NOMO-1 (cell line): ENCODE measurements at regions not wholly inside any gene's neighbourhood (a gene's known extent, or its start where the extent isn't known, plus 50 kb on each side); places are given as distances from the start of the nearest gene placed in this dataset.

Experiments used
- DNase-seq, 2 experiments: peaks; one replicate each; lab custom pipeline; 2025; ENCODE audit not compliant: unreplicated experiment in 2 of 2; lab: John Stamatoyannopoulos, UW

DNA sequence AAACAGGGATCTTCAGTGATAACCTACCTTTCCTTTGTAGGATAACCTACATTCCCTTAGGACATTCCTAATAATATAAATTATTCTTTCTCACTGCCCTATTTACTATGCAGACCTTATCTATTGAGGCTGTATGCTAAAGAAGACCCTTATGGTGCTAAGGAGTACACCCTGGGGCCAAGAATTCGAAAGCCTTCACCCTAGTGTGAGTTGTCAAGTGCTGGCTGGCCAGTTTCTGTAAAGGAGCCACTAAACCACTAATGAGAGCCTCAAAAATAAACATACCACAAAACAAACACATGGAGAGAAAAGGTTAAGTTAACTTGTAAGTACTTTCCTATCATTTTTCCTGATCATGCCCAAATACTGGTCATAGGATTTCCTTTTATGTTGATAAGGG, 315.0 kb upstream of the CAMK1G start:
- DNase-seq, result no peak

DNA sequence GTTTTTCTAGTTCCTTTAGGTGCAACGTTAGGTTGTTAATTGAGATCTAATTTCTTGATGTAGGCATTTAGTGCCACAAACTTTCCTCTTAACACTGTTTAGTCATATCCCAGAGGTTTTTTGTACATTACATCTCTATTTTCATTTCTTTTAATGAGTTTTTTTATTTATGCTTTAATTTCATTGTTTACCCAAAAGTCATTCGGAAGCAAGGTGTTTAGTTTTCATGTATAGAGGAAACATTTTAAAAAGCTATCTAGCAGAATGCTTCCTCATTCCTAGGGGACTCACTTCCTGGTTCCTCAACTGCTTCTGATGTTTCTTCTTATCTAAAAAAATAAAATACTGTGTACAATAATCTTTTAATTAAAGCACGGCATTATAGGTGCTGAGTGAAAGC, 307.2 kb upstream of the CAMK1G start:
- no peak for DNase-seq

DNA sequence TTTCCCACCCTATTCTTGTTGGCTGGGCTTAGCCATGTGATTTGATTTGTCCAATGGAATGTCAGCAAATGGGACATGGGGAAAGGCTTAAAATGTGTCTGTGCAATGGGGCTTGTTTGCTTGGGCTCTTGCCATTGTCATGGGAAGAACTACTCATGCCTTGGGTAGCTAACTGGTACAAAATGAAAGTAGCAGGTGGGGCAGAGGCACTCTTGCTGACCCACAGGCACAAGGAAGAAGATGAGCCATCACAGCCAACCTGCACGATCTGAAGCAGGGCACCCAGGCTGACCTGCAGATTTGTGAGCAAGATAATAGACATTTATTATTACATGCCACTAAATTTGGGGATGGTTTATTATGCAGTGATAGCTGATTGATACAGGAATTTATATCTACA, 305.9 kb upstream of the CAMK1G start:
- DNase-seq, result no peak

DNA sequence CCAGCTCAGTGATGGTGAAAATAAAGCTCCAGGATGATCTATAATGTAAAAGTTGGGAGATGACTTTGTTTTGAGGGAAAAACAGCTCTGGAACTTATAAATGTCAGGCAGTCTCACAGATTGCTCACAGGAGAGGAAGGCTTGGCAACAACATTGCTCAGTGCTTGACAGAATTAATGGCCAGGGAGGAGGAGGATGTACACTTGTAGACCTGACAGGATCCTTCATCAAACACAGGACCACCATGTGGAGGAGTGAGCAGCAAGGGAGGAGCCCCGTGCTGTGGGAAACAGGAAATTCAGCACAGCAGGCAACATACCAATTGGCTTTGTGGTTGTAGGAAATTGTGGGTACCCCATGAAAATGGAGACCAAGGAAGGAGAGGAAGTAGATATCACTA, 291.8 kb upstream of the CAMK1G start:
- no peak for DNase-seq

DNA sequence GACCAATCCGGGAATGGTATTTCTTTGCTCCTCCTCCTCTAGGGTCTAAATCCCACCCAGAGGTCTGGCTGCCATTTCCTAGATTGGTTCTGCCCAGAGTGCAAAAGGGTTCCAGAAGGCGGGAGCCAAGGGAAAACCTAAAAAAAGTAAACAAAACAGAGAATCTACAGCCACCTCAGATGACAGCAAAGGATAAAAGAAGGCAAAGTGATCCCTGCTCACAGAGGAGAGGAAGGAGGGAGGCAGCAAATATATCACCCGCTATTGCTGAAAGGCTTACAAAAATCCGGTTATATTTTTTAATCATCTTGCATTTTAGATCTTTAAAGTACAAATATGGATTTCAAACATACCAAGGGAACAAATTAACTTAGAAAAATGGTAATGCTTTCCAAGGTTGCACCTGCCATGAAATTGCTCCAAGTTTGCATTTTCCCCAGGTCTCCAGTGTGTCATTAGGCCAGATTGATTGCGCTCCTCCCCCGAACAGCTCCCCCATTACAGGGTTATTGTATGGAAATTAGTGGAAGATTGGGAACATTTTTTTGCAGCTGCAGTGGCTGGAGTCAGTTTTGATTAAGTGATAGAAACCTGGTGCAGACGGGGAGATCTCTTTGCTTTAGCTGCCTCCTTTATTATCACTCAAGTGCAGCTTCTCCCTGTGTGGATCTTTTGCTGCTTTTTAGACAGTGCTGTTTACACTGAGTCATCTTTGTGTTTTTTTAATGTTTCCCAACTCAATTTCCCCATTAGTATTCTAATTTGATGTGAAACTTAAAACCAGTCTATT, 280.5 kb upstream of the CAMK1G start:
- DNase-seq, result no peak

DNA sequence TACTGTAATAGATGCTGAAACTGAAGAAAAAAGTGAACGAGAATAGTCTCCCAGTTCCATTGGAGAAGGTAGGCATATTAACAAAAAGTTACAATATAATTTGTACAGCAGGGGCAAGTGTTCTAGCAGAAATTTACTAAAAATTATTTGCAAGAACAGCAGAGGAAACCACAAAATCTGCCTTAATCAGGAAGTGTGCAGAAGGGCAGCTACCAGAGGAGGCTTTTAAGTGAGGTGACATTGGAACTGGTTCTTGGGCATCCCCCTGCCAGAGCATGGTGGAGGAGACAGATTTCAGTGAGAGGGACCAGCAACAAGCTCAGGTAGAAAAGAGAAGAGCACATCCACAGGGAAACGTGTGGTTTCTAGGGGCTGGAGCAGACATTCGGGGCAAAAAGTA, 279.3 kb upstream of the CAMK1G start:
- DNase-seq, result no peak

DNA sequence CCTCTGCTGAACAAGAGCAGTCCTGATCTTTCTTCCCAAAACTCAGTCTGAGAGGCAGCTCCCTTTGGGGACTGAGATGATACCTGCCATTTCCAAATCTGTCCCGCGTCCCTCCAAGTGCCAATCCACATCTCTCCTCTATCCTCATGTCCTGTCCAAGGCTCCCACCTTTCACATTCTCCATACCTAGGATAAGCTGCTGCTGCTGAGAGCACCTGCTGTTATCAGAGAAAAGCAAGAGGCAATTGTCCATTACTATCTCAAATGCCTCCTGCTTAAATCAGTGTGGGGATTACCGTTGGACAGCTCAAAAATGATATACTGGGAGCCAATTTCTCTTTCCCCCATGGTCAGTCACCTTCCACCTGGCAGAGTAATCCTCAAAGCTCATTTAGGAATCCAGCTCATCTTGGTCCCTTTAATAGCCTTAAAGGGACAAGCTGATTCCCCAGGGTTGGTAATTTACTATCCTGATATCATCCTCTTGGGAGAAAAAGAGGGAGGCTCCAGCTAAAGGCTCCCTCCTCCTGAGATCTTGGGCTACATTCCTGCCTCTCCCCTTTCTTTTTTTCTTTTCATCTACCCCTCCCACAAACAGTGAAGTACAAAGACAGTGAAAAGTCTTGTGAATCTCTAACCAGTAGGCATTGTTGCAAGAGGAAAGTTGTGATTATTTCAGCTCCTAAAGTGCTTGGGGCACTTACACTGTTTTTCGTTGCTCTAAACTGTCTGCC, 278.1 kb upstream of the CAMK1G start:
- no peak for DNase-seq

DNA sequence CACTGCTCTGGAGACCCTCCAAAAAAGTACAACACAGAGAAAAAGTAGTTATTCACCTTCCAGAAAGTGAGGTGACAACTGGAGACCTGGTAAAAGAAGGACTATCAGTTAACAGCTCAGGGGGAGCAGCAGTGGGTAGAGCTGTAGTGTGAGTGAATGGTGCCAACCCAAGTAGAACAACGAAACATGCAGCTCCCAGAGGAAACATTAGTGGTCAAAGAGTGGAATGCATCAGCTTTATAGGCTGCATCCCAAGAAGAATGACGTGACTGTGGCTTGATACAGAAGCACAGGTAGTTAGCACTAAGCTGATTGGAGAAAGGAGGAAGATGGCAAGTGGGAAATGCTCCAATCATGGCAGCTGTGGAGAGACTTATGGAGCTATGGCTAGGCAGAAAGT, 275.7 kb upstream of the CAMK1G start:
- no peak for DNase-seq

DNA sequence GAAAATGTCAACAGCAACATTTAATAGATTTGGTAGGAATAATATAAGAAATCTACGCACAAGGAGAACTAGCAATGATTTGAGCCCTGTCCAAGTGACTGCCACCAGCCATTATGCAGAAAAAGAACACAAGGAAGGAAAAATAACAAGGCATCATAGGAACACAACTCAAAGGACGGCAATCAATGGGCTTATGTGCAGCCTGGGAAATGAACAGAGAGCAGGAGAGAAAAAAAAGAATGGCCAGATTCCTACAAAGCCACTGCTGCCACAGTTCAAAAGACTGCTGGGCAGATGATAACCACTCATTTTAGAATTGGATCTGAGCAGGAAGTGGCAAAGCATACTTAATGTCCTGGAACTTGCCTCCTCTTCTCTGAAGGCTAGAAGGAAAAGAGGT, 274.3 kb upstream of the CAMK1G start:
- DNase-seq, result no peak

DNA sequence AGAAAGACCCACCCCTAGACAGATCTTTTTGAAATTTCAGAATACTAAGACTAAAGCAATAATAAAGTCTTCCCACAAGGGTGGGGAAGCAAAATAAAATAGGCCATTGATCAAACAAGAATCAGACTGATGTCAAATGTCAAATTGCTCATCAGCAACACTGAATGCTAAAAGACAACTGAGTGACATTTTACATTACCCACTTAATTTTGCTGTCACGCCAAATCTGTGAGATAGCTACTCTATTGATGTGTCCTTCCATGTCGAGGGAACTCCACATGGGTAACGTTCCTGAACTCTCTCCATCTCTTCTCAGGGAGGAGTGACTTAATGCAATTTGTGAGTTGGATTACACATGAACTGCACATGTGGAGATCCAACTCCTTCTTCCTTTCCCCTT, 271.7 kb upstream of the CAMK1G start:
- no peak for DNase-seq

DNA sequence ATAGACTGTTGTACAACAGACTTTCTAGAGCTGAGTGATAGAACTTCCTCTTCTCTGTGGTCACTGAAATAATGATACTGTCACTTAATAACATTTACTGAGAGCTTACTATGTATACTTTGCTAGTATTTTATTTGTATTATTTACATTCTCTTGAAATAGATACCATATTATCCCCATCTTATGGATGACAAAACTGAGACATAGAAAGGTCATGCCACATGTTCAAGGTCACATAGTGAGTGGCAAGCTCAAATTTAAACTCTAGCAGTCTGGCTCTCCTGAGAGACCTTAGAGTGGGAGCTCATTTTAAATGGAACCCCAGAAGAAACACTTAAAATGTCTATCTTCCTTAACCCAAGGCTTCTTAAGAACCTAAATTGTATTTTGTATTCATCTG, 266.6 kb upstream of the CAMK1G start:
- DNase-seq, result no peak

DNA sequence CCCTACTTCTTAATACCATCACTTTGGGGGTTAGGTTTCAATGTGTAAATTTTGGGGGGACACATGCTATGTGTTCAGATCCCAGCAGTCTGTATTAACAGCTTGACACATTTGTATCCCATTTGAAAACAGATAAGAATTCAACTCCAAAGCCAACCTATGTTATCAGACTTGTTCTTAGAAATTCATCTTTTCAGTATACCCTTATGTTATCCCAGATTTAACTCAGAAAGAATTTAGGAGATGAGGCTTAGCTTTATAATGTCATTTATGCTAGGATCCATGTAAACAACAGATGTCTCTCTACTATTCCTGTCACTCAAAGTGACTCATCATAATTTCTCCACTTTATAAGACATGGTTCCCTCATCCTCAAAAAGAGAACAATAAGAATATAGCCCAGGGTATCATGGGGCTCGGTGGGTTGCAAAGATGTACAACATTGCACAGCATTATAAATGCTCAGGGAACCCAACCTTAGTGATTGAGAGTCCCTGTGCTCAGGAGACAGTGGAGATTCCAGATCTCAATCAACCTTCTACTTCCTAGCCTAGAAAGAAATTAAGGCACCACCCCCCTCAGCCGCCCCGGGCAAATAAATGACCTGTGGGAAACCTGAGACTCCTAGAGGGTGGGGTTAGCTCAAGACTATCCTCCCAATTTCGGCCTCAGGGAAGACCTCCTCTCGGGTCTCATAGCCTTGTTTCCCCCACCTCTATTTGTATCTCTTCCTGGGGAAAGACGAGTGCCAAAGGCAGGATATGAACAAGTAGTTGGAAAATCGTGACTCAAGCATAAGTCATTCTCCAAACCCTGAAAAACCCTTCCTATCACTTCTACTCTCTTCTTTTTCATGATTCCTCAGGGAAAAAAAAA, 265.1 kb upstream of the CAMK1G start:
- no peak for DNase-seq

DNA sequence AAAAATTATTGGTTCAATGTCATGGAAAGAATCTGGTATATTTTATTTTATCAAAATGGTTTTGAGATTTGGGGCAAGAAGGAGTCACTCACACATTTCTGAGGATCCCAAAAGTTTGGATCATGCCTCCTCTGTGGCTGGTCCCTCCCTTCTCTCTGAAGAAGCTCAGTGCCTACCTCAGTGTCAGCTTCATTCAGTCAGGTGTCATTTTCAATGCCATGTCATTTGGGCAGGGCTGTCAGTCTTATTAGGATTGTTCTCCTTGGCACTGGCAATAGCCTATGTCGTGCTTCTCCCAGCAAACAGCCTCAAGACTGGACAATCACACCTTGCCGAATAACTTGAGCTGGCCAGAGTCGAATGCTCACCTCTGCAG, 264.5 kb upstream of the CAMK1G start:
- DNase-seq, result no peak

DNA sequence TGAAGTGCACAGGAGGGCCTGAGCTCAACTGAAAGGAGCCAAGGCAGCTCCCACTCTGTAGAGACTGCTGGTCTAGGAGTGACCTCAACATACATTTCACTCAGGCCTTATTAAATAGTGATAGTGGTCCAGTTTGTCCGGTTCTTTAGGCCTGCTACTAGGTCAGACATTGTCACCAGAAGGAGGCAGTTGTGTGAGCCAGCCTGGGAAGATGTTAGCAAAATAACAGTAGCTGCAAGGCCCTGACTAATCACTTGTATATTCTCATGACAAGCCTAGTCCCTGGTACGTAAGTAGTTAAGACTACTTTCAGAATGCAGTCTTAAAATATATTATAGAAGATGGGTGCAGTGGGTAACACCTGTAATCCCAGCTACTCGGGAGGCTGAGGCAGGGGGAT, 264.0 kb upstream of the CAMK1G start:
- no peak for DNase-seq

DNA sequence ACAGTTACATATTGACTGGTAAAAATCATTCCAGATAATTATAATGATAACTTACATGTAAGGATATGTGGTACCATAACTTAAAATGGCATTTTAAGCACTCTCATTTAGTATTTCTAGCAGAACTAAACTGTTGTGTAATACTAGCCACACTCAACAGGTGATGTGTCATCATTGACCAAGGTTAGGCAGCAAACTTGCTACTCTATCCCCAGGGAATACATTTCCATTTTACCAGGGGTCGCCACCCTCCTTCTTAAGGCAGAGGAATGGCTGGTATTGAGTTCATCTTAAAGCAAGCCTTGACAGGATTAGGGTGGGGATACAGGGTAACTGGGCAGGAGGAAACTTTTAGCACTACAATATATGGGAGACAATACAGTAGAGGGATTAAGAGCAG, 259.8 kb upstream of the CAMK1G start:
- DNase-seq, result no peak

DNA sequence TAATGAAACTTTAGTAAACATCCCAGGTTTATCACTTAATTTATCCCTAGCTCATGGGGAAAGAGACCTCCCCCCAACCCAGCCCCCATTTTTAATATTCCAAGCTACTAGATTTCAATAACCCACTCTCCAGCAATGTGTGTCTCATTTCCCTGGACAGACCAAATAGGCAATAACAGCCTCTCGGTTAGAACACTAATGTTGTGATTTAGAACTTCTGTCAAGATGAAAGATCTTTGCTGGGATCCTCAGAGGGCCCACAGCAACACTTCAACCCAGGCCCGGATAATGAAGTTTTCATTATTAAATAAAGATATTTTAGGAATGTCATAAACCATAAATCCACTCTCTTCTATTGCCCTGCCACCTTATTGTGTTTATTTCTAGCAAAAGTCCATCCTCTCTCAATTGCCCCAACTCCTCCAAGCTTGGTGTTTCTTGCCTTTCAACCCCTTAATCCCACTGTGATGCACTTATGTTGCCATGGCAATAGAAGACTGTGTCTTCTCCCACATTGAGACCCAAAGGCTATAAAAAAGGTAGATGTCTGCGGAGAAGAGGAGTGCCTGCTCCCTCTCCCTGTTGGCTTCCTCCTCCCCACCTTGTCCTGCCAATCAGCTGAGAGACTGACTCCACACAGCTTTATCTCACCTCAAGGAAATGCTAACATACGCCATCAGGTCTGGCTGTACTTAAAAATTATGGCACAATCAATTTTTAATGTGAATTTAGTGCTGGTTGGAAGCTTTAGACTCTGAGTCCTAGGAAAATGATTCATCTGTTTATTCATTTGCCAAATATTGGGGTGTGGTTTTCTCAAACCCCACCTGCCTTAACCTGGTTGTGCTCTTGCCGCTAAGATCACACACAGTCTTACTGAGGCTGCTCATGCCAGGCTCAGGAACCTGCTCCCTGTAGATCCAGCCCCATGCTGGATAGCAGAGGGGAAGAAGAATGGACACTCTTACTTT, 258.3 kb upstream of the CAMK1G start:
- DNase-seq, result no peak

DNA sequence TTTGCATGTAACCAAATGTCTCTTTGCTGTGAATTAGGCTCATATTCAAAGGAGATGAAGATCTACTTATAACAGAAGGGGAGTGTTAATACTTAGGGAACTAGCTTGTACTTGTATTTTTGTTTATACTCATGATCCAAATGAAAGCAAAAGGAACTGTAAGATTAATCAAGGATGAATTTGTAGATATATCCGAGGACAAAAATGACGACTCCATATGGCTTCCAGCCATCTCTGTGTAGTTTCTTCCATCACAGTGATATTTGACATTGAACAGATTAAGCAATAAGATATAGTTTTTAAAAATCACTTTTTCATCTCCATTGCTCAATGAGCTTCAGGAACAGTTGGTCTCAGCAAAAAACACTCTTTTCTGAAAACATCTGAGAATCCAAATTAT, 257.4 kb upstream of the CAMK1G start:
- no peak for DNase-seq

DNA sequence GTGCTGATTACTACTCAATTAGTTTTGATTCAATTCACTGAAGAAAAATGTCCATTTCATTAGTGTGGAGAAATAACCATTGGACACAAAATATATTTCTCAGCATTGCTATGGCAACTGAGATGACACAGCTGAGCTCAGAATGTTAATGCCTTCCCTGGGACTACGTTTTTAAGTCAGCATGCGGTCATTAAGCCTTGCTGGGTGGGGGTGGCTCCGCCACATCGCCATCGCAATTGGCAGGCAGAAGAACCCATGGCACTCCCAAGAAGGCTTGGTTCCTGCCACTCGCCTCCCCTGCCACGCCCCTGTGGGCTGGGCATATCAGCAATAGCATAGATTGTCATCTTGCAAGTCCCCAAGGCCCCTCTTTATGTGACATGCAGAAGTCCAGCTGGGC, 256.7 kb upstream of the CAMK1G start:
- no peak for DNase-seq

DNA sequence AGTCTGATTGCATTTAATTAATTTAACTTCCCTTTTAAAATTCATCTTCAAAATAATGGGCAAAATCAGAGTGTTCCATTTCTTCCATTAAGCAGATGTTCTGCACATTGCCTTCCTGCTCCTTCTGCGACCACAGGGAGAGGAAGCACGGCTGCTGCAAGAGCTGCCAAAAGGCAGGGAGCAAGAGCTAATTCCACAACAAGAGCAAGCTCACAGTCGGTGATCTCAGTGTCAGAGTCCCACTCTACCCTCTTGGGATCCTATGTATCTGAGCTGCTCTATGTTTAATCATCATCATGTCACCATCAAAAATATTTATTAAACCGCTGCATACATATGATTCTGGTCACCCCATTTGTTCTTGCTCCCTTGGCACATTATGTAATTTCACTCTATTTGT, 255.3 kb upstream of the CAMK1G start:
- no peak for DNase-seq

DNA sequence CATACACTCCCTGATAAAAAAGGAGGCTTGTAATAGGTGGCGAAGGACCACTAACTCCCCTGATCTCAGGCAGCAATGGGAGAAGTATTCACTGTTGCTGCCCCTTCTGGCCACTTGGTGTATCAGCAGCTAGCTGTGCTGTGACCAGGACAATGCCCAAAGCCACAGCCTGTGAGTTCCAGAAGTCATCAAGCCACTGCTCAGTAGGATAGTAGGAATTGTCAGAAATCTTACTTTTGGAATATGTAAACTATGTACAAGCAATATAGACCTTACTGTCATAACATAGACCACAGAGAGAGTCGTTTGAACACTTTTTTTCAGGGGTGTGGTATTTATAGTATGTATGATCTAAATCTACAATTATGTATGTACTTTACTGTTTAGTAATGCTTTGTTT, 248.3 kb upstream of the CAMK1G start:
- DNase-seq, result no peak
